Progenitor cell of endocrine pancreas (in vitro differentiated cells): ENCODE measurements at regions not wholly inside any gene's neighbourhood (a gene's known extent, or its start where the extent isn't known, plus 50 kb on each side); places are given as distances from the start of the nearest gene placed in this dataset.

Experiments
- DNase-seq: peaks from one replicate; pipeline ENCODE4 v3.0.0; 2021; ENCODE audit warnings: low spot score; ENCODE audit not compliant: unreplicated experiment
- H3K27ac Mint-ChIP-seq: 2 replicates; pipeline ENCODE4 v1.8.0; 2021; ENCODE audit warnings: mild to moderate bottlenecking, moderate library complexity, mixed read lengths
- H3K27me3 Mint-ChIP-seq: 2 replicates; pipeline ENCODE4 v1.8.0; 2021; ENCODE audit warnings: mixed read lengths
- H3K36me3 Mint-ChIP-seq: 2 replicates; pipeline ENCODE4 v1.8.0; 2022; ENCODE audit warnings: mixed read lengths; ENCODE audit not compliant: insufficient read depth
- H3K4me1 Mint-ChIP-seq: 2 replicates; pipeline ENCODE4 v1.8.0; 2021; ENCODE audit warnings: low read depth, mixed read lengths
- H3K4me3 Mint-ChIP-seq: 2 replicates; pipeline ENCODE4 v1.8.0; 2021; ENCODE audit warnings: low read depth, mild to moderate bottlenecking, moderate library complexity, mixed read lengths
- H3K9me3 Mint-ChIP-seq: 2 replicates; pipeline ENCODE4 v1.8.0; 2021; ENCODE audit warnings: low read depth, mixed read lengths
- CTCF ChIP-seq: fragments of 200-600 bp; sonication (generic); IDR thresholded peaks from one replicate; pipeline ENCODE4 v1.5.0; 2021; ENCODE audit warnings: antibody characterized with exemption, mild to moderate bottlenecking; ENCODE audit not compliant: unreplicated experiment

GRCh38 chr21:19239696-19240095 lies 836.1 kb upstream of the TMPRSS15 start:
- no peak overlapping the region for H3K27ac Mint-ChIP-seq
- H3K9me3 Mint-ChIP-seq: no peaks in the 10 kb centered on the region
- no peaks in the 10 kb centered on the region for H3K4me1 Mint-ChIP-seq
- no peak overlapping the region for H3K4me3 Mint-ChIP-seq
- no peaks in the 10 kb centered on the region for H3K27me3 Mint-ChIP-seq
- no peaks in the 10 kb centered on the region for H3K36me3 Mint-ChIP-seq
- DNase-seq: no peak
- no peak for TF ChIP-seq CTCF

- peaks cover 8% of the 10 kb centered on the region for H3K9me3 Mint-ChIP-seq
- DNase-seq: no peak
- no peaks in the 10 kb centered on the region for H3K27me3 Mint-ChIP-seq
- no peaks in the 10 kb centered on the region for H3K36me3 Mint-ChIP-seq
- TF ChIP-seq CTCF: no peak
- no peaks in the 10 kb centered on the region for H3K4me1 Mint-ChIP-seq
- H3K27ac Mint-ChIP-seq: no peak overlapping the region
- no peak overlapping the region for H3K4me3 Mint-ChIP-seq
Measured at GRCh38 chr21:19244502-19245187, 841.1 kb upstream of the TMPRSS15 start.

GRCh38 chr21:19245188-19245580 lies 841.6 kb upstream of the TMPRSS15 start:
- Mint-ChIP-seq H3K27me3 (no peaks in the 10 kb centered on the region), H3K9me3 (peaks cover 11% of the 10 kb centered on the region), H3K27ac (no peak overlapping the region), H3K4me1 (peaks cover 1% of the 10 kb centered on the region), H3K4me3 (no peak overlapping the region), H3K36me3 (no peaks in the 10 kb centered on the region)
- DNase-seq: no peak
- TF ChIP-seq CTCF: no peak

GRCh38 chr21:19246018-19246417 lies 842.4 kb upstream of the TMPRSS15 start:
- Mint-ChIP-seq H3K36me3 (no peaks in the 10 kb centered on the region), H3K4me3 (no peak overlapping the region), H3K4me1 (peaks cover 2% of the 10 kb centered on the region), H3K27ac (no peak overlapping the region), H3K27me3 (no peaks in the 10 kb centered on the region), H3K9me3 (peaks cover 11% of the 10 kb centered on the region)
- no peak for DNase-seq
- no peak for TF ChIP-seq CTCF

- Mint-ChIP-seq H3K27me3 (no peaks in the 10 kb centered on the region), H3K9me3 (no peaks in the 10 kb centered on the region), H3K4me1 (no peaks in the 10 kb centered on the region), H3K4me3 (no peak overlapping the region), H3K36me3 (no peaks in the 10 kb centered on the region), H3K27ac (no peak overlapping the region)
- no peak for DNase-seq
- no peak for TF ChIP-seq CTCF
Measured at GRCh38 chr21:19256934-19257660, 853.5 kb upstream of the TMPRSS15 start.
